HEK293 (cell line): ENCODE measurements at regions not wholly inside any gene's neighbourhood (a gene's known extent, or its start where the extent isn't known, plus 50 kb on each side); places are given as distances from the start of the nearest gene placed in this dataset.

Source experiments
- KLF8 ChIP-seq: fragments of 450-650 bp; formaldehyde crosslinking; IDR thresholded peaks from 2 replicates; pipeline ENCODE4 v1.5.1; 2016; ENCODE audit warnings: missing biosample characterization, missing genetic modification characterization
- ZNF121 ChIP-seq: fragments of 450-650 bp; formaldehyde crosslinking; IDR thresholded peaks from 2 replicates; pipeline ENCODE4 v1.5.1; 2016; ENCODE audit warnings: missing biosample characterization, missing genetic modification characterization
- ZNF175 ChIP-seq: fragments of 450-650 bp; formaldehyde crosslinking; IDR thresholded peaks from 2 replicates; pipeline ENCODE4 v1.5.1; 2016; ENCODE audit warnings: missing biosample characterization, missing genetic modification characterization
- ZNF394 ChIP-seq: fragments of 450-650 bp; formaldehyde crosslinking; IDR thresholded peaks from 2 replicates; pipeline ENCODE4 v1.5.1; 2016; ENCODE audit warnings: missing biosample characterization, missing genetic modification characterization, mild to moderate bottlenecking, moderate library complexity, borderline replicate concordance
- ZNF514 ChIP-seq: fragments of 450-650 bp; formaldehyde crosslinking; IDR thresholded peaks from 2 replicates; pipeline ENCODE4 v1.5.1; 2016; ENCODE audit warnings: missing biosample characterization, missing genetic modification characterization
- ZNF624 ChIP-seq: fragments of 450-650 bp; formaldehyde crosslinking; IDR thresholded peaks from 2 replicates; pipeline ENCODE4 v1.5.1; 2017; ENCODE audit warnings: missing biosample characterization, missing genetic modification characterization
- TF ChIP-seq, protein P1 (sequence below): fragments of 450-650 bp; formaldehyde crosslinking; IDR thresholded peaks from 2 replicates; pipeline ENCODE4 v1.5.1; 2016; ENCODE audit warnings: missing biosample characterization, missing genetic modification characterization
- TF ChIP-seq, protein P2 (sequence below): fragments of 450-650 bp; formaldehyde crosslinking; IDR thresholded peaks from 2 replicates; pipeline ENCODE4 v1.5.1; 2016; ENCODE audit warnings: missing biosample characterization, missing genetic modification characterization
- TF ChIP-seq, protein P3 (sequence below): fragments of 450-650 bp; formaldehyde crosslinking; IDR thresholded peaks from 2 replicates; pipeline ENCODE4 v1.5.0; 2017; ENCODE audit warnings: missing biosample characterization, missing genetic modification characterization, borderline replicate concordance
- TF ChIP-seq, protein P4 (sequence below): fragments of 450-650 bp; formaldehyde crosslinking; IDR thresholded peaks from 2 replicates; pipeline ENCODE4 v1.5.1; 2016; ENCODE audit warnings: missing biosample characterization, missing genetic modification characterization, low read depth
- TF ChIP-seq, protein P5 (sequence below): fragments of 450-650 bp; formaldehyde crosslinking; IDR thresholded peaks from 2 replicates; pipeline ENCODE4 v1.5.1; 2016; ENCODE audit warnings: missing biosample characterization, missing genetic modification characterization

DNA sequence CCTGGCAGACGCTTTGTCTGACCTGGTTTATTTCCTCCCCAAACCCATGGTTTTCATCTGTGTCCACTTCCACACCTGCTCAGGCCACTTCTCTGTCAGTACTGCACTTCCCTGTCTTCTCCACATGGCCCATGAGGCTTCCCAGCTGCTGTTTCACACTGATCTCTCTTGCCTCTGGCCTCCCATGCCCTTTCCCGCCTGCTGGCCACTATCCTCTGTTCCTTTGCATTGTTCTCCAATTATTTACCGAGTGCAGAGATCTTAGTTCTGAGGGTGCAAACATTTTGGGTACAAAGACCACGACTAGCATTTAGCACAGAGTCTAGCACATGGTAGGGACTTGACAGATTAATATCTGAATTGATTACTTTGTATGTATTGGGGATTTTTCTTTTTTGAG lies 174.8 kb upstream of the NPY2R start:
- TF ChIP-seq, protein P1, sequence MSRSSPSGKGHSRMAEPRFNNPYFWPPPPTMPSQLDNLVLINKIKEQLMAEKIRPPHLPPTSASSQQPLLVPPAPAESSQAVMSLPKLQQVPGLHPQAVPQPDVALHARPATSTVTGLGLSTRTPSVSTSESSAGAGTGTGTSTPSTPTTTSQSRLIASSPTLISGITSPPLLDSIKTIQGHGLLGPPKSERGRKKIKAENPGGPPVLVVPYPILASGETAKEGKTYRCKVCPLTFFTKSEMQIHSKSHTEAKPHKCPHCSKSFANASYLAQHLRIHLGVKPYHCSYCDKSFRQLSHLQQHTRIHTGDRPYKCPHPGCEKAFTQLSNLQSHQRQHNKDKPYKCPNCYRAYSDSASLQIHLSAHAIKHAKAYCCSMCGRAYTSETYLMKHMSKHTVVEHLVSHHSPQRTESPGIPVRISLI (tag by site-specific recombination) = no peak
- TF ChIP-seq ZNF175 (no peak), ZNF121 (tag by site-specific recombination) (no peak), KLF8 (tag by site-specific recombination) (no peak), ZNF394 (no peak), ZNF514 (tag by site-specific recombination) (no peak), ZNF624 (no peak)
- TF ChIP-seq, protein P2, sequence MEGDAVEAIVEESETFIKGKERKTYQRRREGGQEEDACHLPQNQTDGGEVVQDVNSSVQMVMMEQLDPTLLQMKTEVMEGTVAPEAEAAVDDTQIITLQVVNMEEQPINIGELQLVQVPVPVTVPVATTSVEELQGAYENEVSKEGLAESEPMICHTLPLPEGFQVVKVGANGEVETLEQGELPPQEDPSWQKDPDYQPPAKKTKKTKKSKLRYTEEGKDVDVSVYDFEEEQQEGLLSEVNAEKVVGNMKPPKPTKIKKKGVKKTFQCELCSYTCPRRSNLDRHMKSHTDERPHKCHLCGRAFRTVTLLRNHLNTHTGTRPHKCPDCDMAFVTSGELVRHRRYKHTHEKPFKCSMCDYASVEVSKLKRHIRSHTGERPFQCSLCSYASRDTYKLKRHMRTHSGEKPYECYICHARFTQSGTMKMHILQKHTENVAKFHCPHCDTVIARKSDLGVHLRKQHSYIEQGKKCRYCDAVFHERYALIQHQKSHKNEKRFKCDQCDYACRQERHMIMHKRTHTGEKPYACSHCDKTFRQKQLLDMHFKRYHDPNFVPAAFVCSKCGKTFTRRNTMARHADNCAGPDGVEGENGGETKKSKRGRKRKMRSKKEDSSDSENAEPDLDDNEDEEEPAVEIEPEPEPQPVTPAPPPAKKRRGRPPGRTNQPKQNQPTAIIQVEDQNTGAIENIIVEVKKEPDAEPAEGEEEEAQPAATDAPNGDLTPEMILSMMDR (tag by site-specific recombination) = no peak
- TF ChIP-seq, protein P3, sequence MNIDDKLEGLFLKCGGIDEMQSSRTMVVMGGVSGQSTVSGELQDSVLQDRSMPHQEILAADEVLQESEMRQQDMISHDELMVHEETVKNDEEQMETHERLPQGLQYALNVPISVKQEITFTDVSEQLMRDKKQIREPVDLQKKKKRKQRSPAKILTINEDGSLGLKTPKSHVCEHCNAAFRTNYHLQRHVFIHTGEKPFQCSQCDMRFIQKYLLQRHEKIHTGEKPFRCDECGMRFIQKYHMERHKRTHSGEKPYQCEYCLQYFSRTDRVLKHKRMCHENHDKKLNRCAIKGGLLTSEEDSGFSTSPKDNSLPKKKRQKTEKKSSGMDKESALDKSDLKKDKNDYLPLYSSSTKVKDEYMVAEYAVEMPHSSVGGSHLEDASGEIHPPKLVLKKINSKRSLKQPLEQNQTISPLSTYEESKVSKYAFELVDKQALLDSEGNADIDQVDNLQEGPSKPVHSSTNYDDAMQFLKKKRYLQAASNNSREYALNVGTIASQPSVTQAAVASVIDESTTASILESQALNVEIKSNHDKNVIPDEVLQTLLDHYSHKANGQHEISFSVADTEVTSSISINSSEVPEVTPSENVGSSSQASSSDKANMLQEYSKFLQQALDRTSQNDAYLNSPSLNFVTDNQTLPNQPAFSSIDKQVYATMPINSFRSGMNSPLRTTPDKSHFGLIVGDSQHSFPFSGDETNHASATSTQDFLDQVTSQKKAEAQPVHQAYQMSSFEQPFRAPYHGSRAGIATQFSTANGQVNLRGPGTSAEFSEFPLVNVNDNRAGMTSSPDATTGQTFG (tag by site-specific recombination) = no peak
- TF ChIP-seq, protein P4, sequence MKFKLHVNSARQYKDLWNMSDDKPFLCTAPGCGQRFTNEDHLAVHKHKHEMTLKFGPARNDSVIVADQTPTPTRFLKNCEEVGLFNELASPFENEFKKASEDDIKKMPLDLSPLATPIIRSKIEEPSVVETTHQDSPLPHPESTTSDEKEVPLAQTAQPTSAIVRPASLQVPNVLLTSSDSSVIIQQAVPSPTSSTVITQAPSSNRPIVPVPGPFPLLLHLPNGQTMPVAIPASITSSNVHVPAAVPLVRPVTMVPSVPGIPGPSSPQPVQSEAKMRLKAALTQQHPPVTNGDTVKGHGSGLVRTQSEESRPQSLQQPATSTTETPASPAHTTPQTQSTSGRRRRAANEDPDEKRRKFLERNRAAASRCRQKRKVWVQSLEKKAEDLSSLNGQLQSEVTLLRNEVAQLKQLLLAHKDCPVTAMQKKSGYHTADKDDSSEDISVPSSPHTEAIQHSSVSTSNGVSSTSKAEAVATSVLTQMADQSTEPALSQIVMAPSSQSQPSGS (tag by site-specific recombination) = no peak
- TF ChIP-seq, protein P5, sequence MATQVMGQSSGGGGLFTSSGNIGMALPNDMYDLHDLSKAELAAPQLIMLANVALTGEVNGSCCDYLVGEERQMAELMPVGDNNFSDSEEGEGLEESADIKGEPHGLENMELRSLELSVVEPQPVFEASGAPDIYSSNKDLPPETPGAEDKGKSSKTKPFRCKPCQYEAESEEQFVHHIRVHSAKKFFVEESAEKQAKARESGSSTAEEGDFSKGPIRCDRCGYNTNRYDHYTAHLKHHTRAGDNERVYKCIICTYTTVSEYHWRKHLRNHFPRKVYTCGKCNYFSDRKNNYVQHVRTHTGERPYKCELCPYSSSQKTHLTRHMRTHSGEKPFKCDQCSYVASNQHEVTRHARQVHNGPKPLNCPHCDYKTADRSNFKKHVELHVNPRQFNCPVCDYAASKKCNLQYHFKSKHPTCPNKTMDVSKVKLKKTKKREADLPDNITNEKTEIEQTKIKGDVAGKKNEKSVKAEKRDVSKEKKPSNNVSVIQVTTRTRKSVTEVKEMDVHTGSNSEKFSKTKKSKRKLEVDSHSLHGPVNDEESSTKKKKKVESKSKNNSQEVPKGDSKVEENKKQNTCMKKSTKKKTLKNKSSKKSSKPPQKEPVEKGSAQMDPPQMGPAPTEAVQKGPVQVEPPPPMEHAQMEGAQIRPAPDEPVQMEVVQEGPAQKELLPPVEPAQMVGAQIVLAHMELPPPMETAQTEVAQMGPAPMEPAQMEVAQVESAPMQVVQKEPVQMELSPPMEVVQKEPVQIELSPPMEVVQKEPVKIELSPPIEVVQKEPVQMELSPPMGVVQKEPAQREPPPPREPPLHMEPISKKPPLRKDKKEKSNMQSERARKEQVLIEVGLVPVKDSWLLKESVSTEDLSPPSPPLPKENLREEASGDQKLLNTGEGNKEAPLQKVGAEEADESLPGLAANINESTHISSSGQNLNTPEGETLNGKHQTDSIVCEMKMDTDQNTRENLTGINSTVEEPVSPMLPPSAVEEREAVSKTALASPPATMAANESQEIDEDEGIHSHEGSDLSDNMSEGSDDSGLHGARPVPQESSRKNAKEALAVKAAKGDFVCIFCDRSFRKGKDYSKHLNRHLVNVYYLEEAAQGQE = no peak
